Thyroid gland (tissue), 4 donors: ENCODE measurements at regions not wholly inside any gene's neighbourhood (a gene's known extent, or its start where the extent isn't known, plus 50 kb on each side); places are given as distances from the start of the nearest gene placed in this dataset.

Experiments
- POLR2A ChIP-seq, 2 donors: fragments of 450-650 bp; IDR thresholded peaks; one replicate each; pipeline ENCODE4 v1.6.1; 2017; ENCODE audit warnings: antibody characterized with exemption in 2 of 2, mild to moderate bottlenecking in 2 of 2, moderate library complexity in 1 of 2
- TF ChIP-seq, protein P1 (sequence below), 6 experiments: fragments of 200-600 bp in 3 of 6; fragments of 450-650 bp in 3 of 6; sonication (generic) in 3 of 6; IDR thresholded peaks; one replicate each; pipeline ENCODE4 v1.5.1; 2016 to 2019; ENCODE audit warnings: antibody characterized with exemption in 6 of 6, mild to moderate bottlenecking in 2 of 6, inconsistent platforms in 1 of 6, moderate library complexity in 1 of 6

- no peak for TF ChIP-seq POLR2A (IDR thresholded peaks at IDR 0.05)
- TF ChIP-seq, protein P1, sequence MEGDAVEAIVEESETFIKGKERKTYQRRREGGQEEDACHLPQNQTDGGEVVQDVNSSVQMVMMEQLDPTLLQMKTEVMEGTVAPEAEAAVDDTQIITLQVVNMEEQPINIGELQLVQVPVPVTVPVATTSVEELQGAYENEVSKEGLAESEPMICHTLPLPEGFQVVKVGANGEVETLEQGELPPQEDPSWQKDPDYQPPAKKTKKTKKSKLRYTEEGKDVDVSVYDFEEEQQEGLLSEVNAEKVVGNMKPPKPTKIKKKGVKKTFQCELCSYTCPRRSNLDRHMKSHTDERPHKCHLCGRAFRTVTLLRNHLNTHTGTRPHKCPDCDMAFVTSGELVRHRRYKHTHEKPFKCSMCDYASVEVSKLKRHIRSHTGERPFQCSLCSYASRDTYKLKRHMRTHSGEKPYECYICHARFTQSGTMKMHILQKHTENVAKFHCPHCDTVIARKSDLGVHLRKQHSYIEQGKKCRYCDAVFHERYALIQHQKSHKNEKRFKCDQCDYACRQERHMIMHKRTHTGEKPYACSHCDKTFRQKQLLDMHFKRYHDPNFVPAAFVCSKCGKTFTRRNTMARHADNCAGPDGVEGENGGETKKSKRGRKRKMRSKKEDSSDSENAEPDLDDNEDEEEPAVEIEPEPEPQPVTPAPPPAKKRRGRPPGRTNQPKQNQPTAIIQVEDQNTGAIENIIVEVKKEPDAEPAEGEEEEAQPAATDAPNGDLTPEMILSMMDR (IDR thresholded peaks at IDR 0.05) = no peak
Measured at GRCh38 chr9:90393365-90394152, 249.1 kb downstream of the DIRAS2 start.
